ENCODE measurements at regions not wholly inside any gene's neighbourhood (a gene's known extent, or its start where the extent isn't known, plus 50 kb on each side); places are given as distances from the start of the nearest gene placed in this dataset.

GRCh38 chr4:123984886-123985285 lies 588.3 kb downstream of the SPRY1 start:
- no peak for DNase-seq (ENCODE audit: extremely low spot score)

GRCh38 chr4:123986268-123986798 lies 589.7 kb downstream of the SPRY1 start:
- POLR2A ChIA-PET: no interaction called here
- CTCF ChIA-PET: no interaction called here
- TF ChIP-seq CTCF (IDR thresholded peaks at IDR 0.05; ENCODE audit: control extremely low read depth, extremely low read depth, low read depth, missing control alignments): no peak
- DNase-seq (ENCODE audit: extremely low spot score): no peak

More at GRCh38 chr4:123984886-123985285, 588.3 kb downstream of the SPRY1 start:
- ChIA-PET POLR2A (no interaction called here), CTCF (interaction anchor here (1.1 kb wide), 1 partner anchor 32 kb away, joined by 3 read pairs; no protein-coding TSS in a partner anchor)
- TF ChIP-seq CTCF (IDR thresholded peaks at IDR 0.05; ENCODE audit: control extremely low read depth, extremely low read depth, low read depth, missing control alignments): no peak

GRCh38 chr4:123987408-123987807 lies 590.8 kb downstream of the SPRY1 start:
- CTCF ChIA-PET: interaction anchor here (1.2 kb wide), 1 partner anchor 10 kb away, joined by 3 read pairs; no protein-coding TSS in a partner anchor
- TF ChIP-seq CTCF (IDR thresholded peaks at IDR 0.05; ENCODE audit: control extremely low read depth, extremely low read depth, low read depth, missing control alignments): no peak
- POLR2A ChIA-PET: no interaction called here
- DNase-seq (ENCODE audit: extremely low spot score): no peak

GRCh38 chr4:123990310-123990870 lies 593.8 kb downstream of the SPRY1 start:
- no peak for TF ChIP-seq CTCF (IDR thresholded peaks at IDR 0.05; ENCODE audit: control extremely low read depth, extremely low read depth, low read depth, missing control alignments)
- POLR2A ChIA-PET: no interaction called here
- DNase-seq (ENCODE audit: extremely low spot score): no peak
- CTCF ChIA-PET: no interaction called here

GRCh38 chr4:123994917-123995316 lies 598.3 kb downstream of the SPRY1 start:
- DNase-seq (ENCODE audit: extremely low spot score): no peak
- TF ChIP-seq CTCF (IDR thresholded peaks at IDR 0.05; ENCODE audit: control extremely low read depth, extremely low read depth, low read depth, missing control alignments): no peak
- ChIA-PET CTCF (interaction anchor here (1.2 kb wide), 1 partner anchor 12 kb away, joined by 3 read pairs; no protein-coding TSS in a partner anchor), POLR2A (no interaction called here)

GRCh38 chr4:123995936-123996335 lies 599.3 kb downstream of the SPRY1 start:
- CTCF ChIA-PET: no interaction called here
- POLR2A ChIA-PET: no interaction called here
- no peak for TF ChIP-seq CTCF (IDR thresholded peaks at IDR 0.05; ENCODE audit: control extremely low read depth, extremely low read depth, low read depth, missing control alignments)
- no peak for DNase-seq (ENCODE audit: extremely low spot score)
